WTC11 (cell line): ENCODE measurements at regions not wholly inside any gene's neighbourhood (a gene's known extent, or its start where the extent isn't known, plus 50 kb on each side); places are given as distances from the start of the nearest gene placed in this dataset.

Experiments
- AR ChIP-seq: fragments of 250-450 bp; sonication (Bioruptor Pico); IDR thresholded peaks from 2 replicates; pipeline ENCODE4 v1.9.0; 2021; ENCODE audit warnings: mild to moderate bottlenecking
- ATF3 ChIP-seq: sonication (generic); formaldehyde crosslinking; conservative IDR thresholded peaks from 2 replicates; pipeline ENCODE4 v1.8.1; 2022; ENCODE audit warnings: mild to moderate bottlenecking, missing genetic modification reagents
- CREB1 ChIP-seq: sonication (generic); formaldehyde crosslinking; IDR thresholded peaks from 2 replicates; pipeline ENCODE4 v1.8.0; 2023; ENCODE audit warnings: mild to moderate bottlenecking, missing genetic modification reagents
- FOXP1 ChIP-seq: sonication (generic); formaldehyde crosslinking; IDR thresholded peaks from 2 replicates; pipeline ENCODE4 v1.8.0; 2022; ENCODE audit warnings: missing genetic modification reagents, mild to moderate bottlenecking, moderate library complexity, borderline replicate concordance
- NR2C2 ChIP-seq: sonication (generic); formaldehyde crosslinking; IDR thresholded peaks from 2 replicates; pipeline ENCODE4 v1.8.0; 2022; ENCODE audit warnings: mild to moderate bottlenecking, missing genetic modification reagents

GRCh38 chr9:85433046-85433445, 308.7 kb downstream of the AGTPBP1 start:
- TF ChIP-seq AR (CRISPR knock-in tag) = no peak
- TF ChIP-seq CREB1 (CRISPR knock-in tag) = no peak
- TF ChIP-seq FOXP1 (CRISPR knock-in tag) = no peak
- no peak for TF ChIP-seq ATF3 (CRISPR knock-in tag)
- TF ChIP-seq NR2C2 (CRISPR knock-in tag) = no peak
